H1 (cell line): ENCODE measurements at regions not wholly inside any gene's neighbourhood (a gene's known extent, or its start where the extent isn't known, plus 50 kb on each side); places are given as distances from the start of the nearest gene placed in this dataset.

Experiments used
- CTCF ChIA-PET: fragments of 300-600 bp; sonication (Branson Sonifier 250); formaldehyde crosslinking; loops from one replicate; lab custom pipeline; 2021; ENCODE audit not compliant: partially characterized antibody; lab: Charles Lee
- POLR2A ChIA-PET: fragments of 300-600 bp; sonication (Branson Sonifier 250); formaldehyde crosslinking; loops from one replicate; lab custom pipeline; 2021; ENCODE audit warnings: inconsistent platforms; ENCODE audit not compliant: partially characterized antibody; lab: Charles Lee
- DNase-seq, 2 experiments: peaks; one replicate each; pipeline versions ENCODE4 v3.0.0 to v3.0.0-alpha.2; 2010 to 2022; ENCODE audit warnings: low spot score in 2 of 2, low read depth in 1 of 2, mixed read lengths in 1 of 2
- FAIRE-seq: peaks from 2 replicates; lab custom pipeline; 2011; peaks lifted over from hg19 to GRCh38; lab: Jason Lieb, UNC
- H2AFZ ChIP-seq: 2 replicates; pipeline ENCODE4 v1.8.1; 2012; ENCODE audit warnings: low read length, inconsistent platforms
- H2AK5ac ChIP-seq: 2 replicates; pipeline ENCODE4 v1.6.1; 2013; ENCODE audit warnings: low read depth, low read length
- H2BK120ac ChIP-seq: replicated peaks from 2 replicates; pipeline ENCODE3; 2013; ENCODE audit warnings: low read depth, low read length, inconsistent platforms
- H2BK12ac ChIP-seq: 2 replicates; pipeline ENCODE4 v1.6.1; 2013; ENCODE audit warnings: low read depth, low read length
- H2BK15ac ChIP-seq: 2 replicates; pipeline ENCODE4 v1.6.1; 2013; ENCODE audit warnings: low read length
- H2BK20ac ChIP-seq: 2 replicates; pipeline ENCODE4 v1.6.1; 2013; ENCODE audit warnings: low read length
- H2BK5ac ChIP-seq: 2 replicates; pipeline ENCODE4 v1.6.1; 2013; ENCODE audit warnings: low read depth, low read length
- H3K14ac ChIP-seq: 2 replicates; pipeline ENCODE4 v1.6.1; 2013; ENCODE audit warnings: inconsistent platforms; ENCODE audit not compliant: insufficient read length
- H3K18ac ChIP-seq: 2 replicates; pipeline ENCODE4 v1.6.1; 2013; ENCODE audit warnings: low read length; ENCODE audit errors: extremely low read depth
- H3K23ac ChIP-seq: 2 replicates; pipeline ENCODE4 v1.6.1; 2013; ENCODE audit warnings: inconsistent platforms; ENCODE audit not compliant: insufficient read length
- H3K23me2 ChIP-seq: 2 replicates; pipeline ENCODE4 v1.6.1; 2013; ENCODE audit warnings: low read depth, low read length
- H3K27ac ChIP-seq: 2 replicates; pipeline ENCODE4 v1.6.1; 2011; ENCODE audit warnings: low read depth, low read length, inconsistent platforms
- H3K27me3 ChIP-seq, 4 experiments: replicated peaks in 1 of 4; 1 replicate in 1 of 4; 2 replicates in 3 of 4; pipeline versions ENCODE4 v1.6.1 to v1.8.1; 2011 to 2013; ENCODE audit warnings: low read length in 3 of 4, mild to moderate bottlenecking in 3 of 4, inconsistent platforms in 2 of 4, mixed read lengths in 2 of 4, moderate library complexity in 1 of 4; ENCODE audit not compliant: control insufficient read depth in 3 of 4, insufficient read depth in 3 of 4; ENCODE audit errors: extremely low read depth in 1 of 4
- H3K36me3 ChIP-seq, 4 experiments: 2 replicates each; pipeline versions ENCODE4 v1.6.1 to v1.8.1; 2011 to 2013; ENCODE audit warnings: mild to moderate bottlenecking in 4 of 4, low read length in 3 of 4, moderate library complexity in 2 of 4, control low read depth in 1 of 4, inconsistent platforms in 1 of 4; ENCODE audit not compliant: insufficient read depth in 4 of 4, control insufficient read depth in 2 of 4
- H3K4ac ChIP-seq: replicated peaks from 2 replicates; pipeline ENCODE3; 2013; ENCODE audit warnings: low read length, low read depth, mixed read lengths, inconsistent platforms; ENCODE audit not compliant: insufficient read length
- H3K4me1 ChIP-seq, 4 experiments: replicated peaks in 1 of 4; 1 replicate in 1 of 4; 2 replicates in 3 of 4; pipeline versions ENCODE4 v1.6.1 to v1.8.1; 2011 to 2013; ENCODE audit warnings: low read length in 3 of 4, inconsistent platforms in 2 of 4, mixed read lengths in 1 of 4; ENCODE audit not compliant: insufficient read depth in 4 of 4, control insufficient read depth in 3 of 4
- H3K4me2 ChIP-seq, 2 experiments: 2 replicates each; pipeline versions ENCODE4 v1.6.1 to v1.8.1; 2011 to 2013; ENCODE audit warnings: low read depth in 2 of 2, low read length in 2 of 2, control low read depth in 1 of 2, inconsistent platforms in 1 of 2, mild to moderate bottlenecking in 1 of 2; ENCODE audit not compliant: insufficient read depth in 1 of 2
- H3K4me3 ChIP-seq, 4 experiments: fragments of 200-600, 300-600 bp in 1 of 4; sonication (generic), shearing (Covaris generic), sonication (Bioruptor Twin) in 1 of 4; 2 replicates each; pipeline versions ENCODE4 v1.5.1 to v1.8.1; 2011 to 2016; ENCODE audit warnings: low read length in 4 of 4, low read depth in 3 of 4, control low read depth in 2 of 4, inconsistent platforms in 2 of 4, mild to moderate bottlenecking in 2 of 4, mixed read lengths in 1 of 4, moderate library complexity in 1 of 4; ENCODE audit not compliant: insufficient read depth in 2 of 4; ENCODE audit errors: extremely low read depth in 1 of 4
- H3K56ac ChIP-seq: replicated peaks from 2 replicates; pipeline ENCODE3; 2013; ENCODE audit warnings: low read depth, mild to moderate bottlenecking, mixed read lengths, low read length, inconsistent platforms; ENCODE audit not compliant: insufficient read length
- H3K79me1 ChIP-seq: 2 replicates; pipeline ENCODE4 v1.6.1; 2013; ENCODE audit warnings: low read depth, low read length, control low read depth
- H3K79me2 ChIP-seq, 2 experiments: 2 replicates each; pipeline versions ENCODE4 v1.6.1 to v1.8.1; 2012 to 2013; ENCODE audit warnings: low read length in 2 of 2, mild to moderate bottlenecking in 2 of 2, inconsistent platforms in 1 of 2; ENCODE audit not compliant: insufficient read depth in 2 of 2, control insufficient read depth in 1 of 2
- H3K9ac ChIP-seq, 4 experiments: replicated peaks in 1 of 4; 1 replicate in 1 of 4; 2 replicates in 3 of 4; pipeline versions ENCODE4 v1.6.1 to v1.8.1; 2011 to 2013; ENCODE audit warnings: low read depth in 3 of 4, low read length in 3 of 4, control low read depth in 2 of 4, mild to moderate bottlenecking in 2 of 4, moderate library complexity in 2 of 4, inconsistent platforms in 1 of 4; ENCODE audit errors: extremely low read depth in 1 of 4
- H3K9me3 ChIP-seq, 2 experiments: 2 replicates each; pipeline versions ENCODE4 v1.6.1 to v1.8.1; 2012 to 2013; ENCODE audit warnings: mild to moderate bottlenecking in 2 of 2, moderate library complexity in 2 of 2, control low read depth in 1 of 2, inconsistent platforms in 1 of 2, low read depth in 1 of 2, low read length in 1 of 2, mixed read lengths in 1 of 2; ENCODE audit not compliant: insufficient read depth in 2 of 2
- H4K20me1 ChIP-seq, 2 experiments: replicated peaks in 1 of 2; 2 replicates each; pipeline versions ENCODE3 to v1.8.1; 2011 to 2013; ENCODE audit warnings: inconsistent platforms in 2 of 2, low read length in 2 of 2, mild to moderate bottlenecking in 1 of 2; ENCODE audit not compliant: insufficient read depth in 2 of 2, control insufficient read depth in 1 of 2
- H4K5ac ChIP-seq: 2 replicates; pipeline ENCODE4 v1.6.1; 2013; ENCODE audit warnings: low read length, low read depth, mixed read lengths, inconsistent platforms; ENCODE audit not compliant: insufficient read length
- H4K8ac ChIP-seq: 2 replicates; pipeline ENCODE4 v1.8.0; 2013; ENCODE audit warnings: mild to moderate bottlenecking, moderate library complexity, low read length, inconsistent platforms; ENCODE audit not compliant: insufficient read depth; ENCODE audit errors: extremely low read depth
- H4K91ac ChIP-seq: replicated peaks from 2 replicates; pipeline ENCODE3; 2013; ENCODE audit warnings: low read length, mixed read lengths, inconsistent platforms; ENCODE audit not compliant: insufficient read length
- BACH1 ChIP-seq: IDR thresholded peaks from 2 replicates; pipeline ENCODE4 v1.6.1; 2012; ENCODE audit warnings: low read length, improper control_type of control experiment
- CBX8 ChIP-seq: fragments of 300-800, 300-1000 bp; sonication (generic); IDR thresholded peaks from 2 replicates; pipeline ENCODE4 v1.7.1; 2016; ENCODE audit warnings: low read depth, low read length, borderline replicate concordance
- HDAC2 ChIP-seq, 2 experiments: fragments of 300-600 bp in 1 of 2; sonication (generic) in 1 of 2; IDR thresholded peaks; 2 replicates each; pipeline ENCODE4 v1.6.1; 2011 to 2012; ENCODE audit warnings: low read depth in 2 of 2, low read length in 2 of 2, mild to moderate bottlenecking in 2 of 2, moderate library complexity in 2 of 2, borderline replicate concordance in 1 of 2, inconsistent platforms in 1 of 2
- KDM1A ChIP-seq: fragments of 200-600, 300-600 bp; sonication (generic); IDR thresholded peaks from 2 replicates; pipeline ENCODE4 v1.7.1; 2016; ENCODE audit warnings: mild to moderate bottlenecking, low read length, borderline replicate concordance
- RAD21 ChIP-seq, 2 experiments: IDR thresholded peaks in 1 of 2; conservative IDR thresholded peaks in 1 of 2; 2 replicates each; pipeline ENCODE4 v1.6.1; 2011; ENCODE audit warnings: low read depth in 2 of 2, low read length in 2 of 2, improper control_type of control experiment in 1 of 2, inconsistent platforms in 1 of 2, mild to moderate bottlenecking in 1 of 2, moderate library complexity in 1 of 2
- RFX5 ChIP-seq: IDR thresholded peaks from 2 replicates; pipeline ENCODE4 v1.6.1; 2011; ENCODE audit warnings: low read depth, low read length, improper control_type of control experiment, borderline replicate concordance
- SIN3A ChIP-seq, 2 experiments: IDR thresholded peaks in 1 of 2; conservative IDR thresholded peaks in 1 of 2; 2 replicates each; pipeline ENCODE4 v1.6.1; 2011 to 2012; ENCODE audit warnings: low read length in 2 of 2, improper control_type of control experiment in 1 of 2, low read depth in 1 of 2, mild to moderate bottlenecking in 1 of 2
- SIRT6 ChIP-seq: IDR thresholded peaks from one replicate; pipeline ENCODE4 v1.7.1; 2012; ENCODE audit warnings: low read length, inconsistent platforms
- SRF ChIP-seq: IDR thresholded peaks from 2 replicates; pipeline ENCODE4 v1.6.1; 2011; ENCODE audit warnings: mild to moderate bottlenecking, low read depth, low read length, moderate library complexity
- TBP ChIP-seq: IDR thresholded peaks from 2 replicates; pipeline ENCODE4 v1.6.1; 2011; ENCODE audit warnings: low read depth, low read length, improper control_type of control experiment
- TEAD4 ChIP-seq: IDR thresholded peaks from 2 replicates; pipeline ENCODE4 v1.6.1; 2012; ENCODE audit warnings: low read depth, low read length, inconsistent platforms, mixed read lengths
- WGBS, 2 experiments: shearing (Covaris generic) in 1 of 2; methylation state at CpG; one replicate each; pipeline versions ENCODE4 v1.1.6 to v1.1.7; 2013 to 2015; ENCODE audit warnings: low lambda C conversion rate in 2 of 2, mixed read lengths in 2 of 2, inconsistent platforms in 1 of 2, low coverage in 1 of 2, missing lambda C conversion rate in 1 of 2; ENCODE audit not compliant: insufficient replicate concordance in 2 of 2, insufficient coverage in 1 of 2, insufficient read length in 1 of 2; ENCODE audit errors: extremely low coverage in 1 of 2, missing lambda C conversion rate in 1 of 2; 5-methylcytosine and 5-hydroxymethylcytosine counted together
- TF ChIP-seq, protein P1 (sequence below): IDR thresholded peaks from 2 replicates; pipeline ENCODE4 v1.6.1; 2011; ENCODE audit warnings: low read length, improper control_type of control experiment

DNA sequence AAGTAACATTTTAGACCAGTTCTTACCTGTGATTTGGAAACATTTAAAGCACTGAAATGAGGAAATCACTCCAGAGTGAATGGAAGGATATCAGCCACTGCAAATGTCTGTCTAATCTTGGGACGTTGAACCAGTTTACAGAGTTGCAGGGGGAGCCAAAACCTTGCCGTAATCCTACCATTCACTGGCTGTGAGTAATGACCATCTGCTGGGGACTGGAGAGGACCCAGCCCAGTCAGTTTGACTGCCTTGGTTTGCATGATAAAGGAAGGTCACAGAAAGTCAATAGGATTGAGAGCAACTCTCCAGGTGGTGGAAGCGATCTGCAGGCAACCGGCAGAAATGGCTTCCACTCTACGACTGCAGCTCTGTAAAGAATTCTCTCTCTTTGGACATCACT is 167.2 kb downstream of the AKR1D1 start:
- peak; percentile 100 for FAIRE-seq
- no peak overlapping the region for H2BK12ac ChIP-seq
- TF ChIP-seq CBX8 = no peak
- TF ChIP-seq SRF = no peak
- TF ChIP-seq TBP = peak; percentile 82
- TF ChIP-seq KDM1A = 0 out of 2 replicates have a peak, but pooled peaks have one; percentile 19
- TF ChIP-seq RAD21 (IDR thresholded peaks at IDR 0.05 in 1 of 2, conservative IDR thresholded peaks at IDR 0.05 in 1 of 2; ENCODE audit: low read depth in 2 of 2, low read length in 2 of 2) = peak; percentile 42 to 61
- peak in 1 of 2 experiments; percentile 76; a peak in 2 of 4 replicates for TF ChIP-seq HDAC2 (IDR thresholded peaks at IDR 0.05; ENCODE audit: borderline replicate concordance in 1 of 2, low read depth in 2 of 2, low read length in 2 of 2)
- TF ChIP-seq SIN3A (conservative IDR thresholded peaks at IDR 0.05 in 1 of 2, IDR thresholded peaks at IDR 0.05 in 1 of 2; ENCODE audit: low read depth in 1 of 2, low read length in 2 of 2) = no peak; a peak in 1 of 4 replicates
- TF ChIP-seq RFX5 = no peak
- TF ChIP-seq BACH1 = no peak
- TF ChIP-seq, protein P1, sequence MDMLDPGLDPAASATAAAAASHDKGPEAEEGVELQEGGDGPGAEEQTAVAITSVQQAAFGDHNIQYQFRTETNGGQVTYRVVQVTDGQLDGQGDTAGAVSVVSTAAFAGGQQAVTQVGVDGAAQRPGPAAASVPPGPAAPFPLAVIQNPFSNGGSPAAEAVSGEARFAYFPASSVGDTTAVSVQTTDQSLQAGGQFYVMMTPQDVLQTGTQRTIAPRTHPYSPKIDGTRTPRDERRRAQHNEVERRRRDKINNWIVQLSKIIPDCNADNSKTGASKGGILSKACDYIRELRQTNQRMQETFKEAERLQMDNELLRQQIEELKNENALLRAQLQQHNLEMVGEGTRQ = no peak
- TF ChIP-seq SIRT6 = no peak
- no peak for TF ChIP-seq TEAD4

More for the DNA sequence above, 167.2 kb downstream of the AKR1D1 start:
- CTCF ChIA-PET = interaction anchor here (0.6 kb wide), 1 partner anchor 83 kb away, joined by 3 read pairs; no protein-coding TSS in a partner anchor
- Histone ChIP-seq H2AK5ac (no peak overlapping the region), H3K23ac (no peak overlapping the region), H3K4ac (no peak overlapping the region), H3K4me3 (peak overlapping the region in 1 of 4 experiments; percentile 38; a peak in 3 of 8 replicates), H4K5ac (no peak overlapping the region), H4K8ac (no peak overlapping the region), H3K14ac (no peak overlapping the region), H3K36me3 (peaks cover 0 to 4% (median 2%) of the 10 kb centered on the region in 4 experiments; a peak in 1 of 8 replicates), H2BK5ac (no peak overlapping the region), H2BK20ac (no peak overlapping the region), H3K4me2 (peak overlapping the region; percentile 22 to 54; a peak in 2 of 4 replicates), H3K27me3 (no peaks in the 10 kb centered on the region), H3K4me1 (peaks cover 3 to 20% (median 11%) of the 10 kb centered on the region in 4 experiments; a peak in 6 of 7 replicates), H4K20me1 (no peaks in the 10 kb centered on the region), H3K56ac (no peak overlapping the region), H3K79me1 (no peaks in the 10 kb centered on the region), H4K91ac (no peak overlapping the region), H3K9me3 (peaks cover 2 to 8% of the 10 kb centered on the region in 2 experiments; a peak in 2 of 4 replicates), H3K23me2 (no peaks in the 10 kb centered on the region), H2BK15ac (no peak overlapping the region), H2AFZ (no peak overlapping the region), H3K27ac (peak overlapping the region; percentile 70; the same call in 1 of the 2 replicates), H3K9ac (no peak overlapping the region), H3K79me2 (no peaks in the 10 kb centered on the region), H3K18ac (no peak overlapping the region), H2BK120ac (no peak overlapping the region)
- peak; percentile 57 to 91 for DNase-seq
- POLR2A ChIA-PET = interaction anchor here (1.0 to 2.0 kb wide), 5 partner anchors 9 to 267 kb away, joined by 3 to 9 read pairs (median 4); no protein-coding TSS in a partner anchor
- WGBS, 2 experiments = 3% methylated on average over 5 of the region's 5 CpGs; no CpG with 5 or more reads in 1 of the 2 experiments
